K562 (cell line): ENCODE measurements at regions not wholly inside any gene's neighbourhood (a gene's known extent, or its start where the extent isn't known, plus 50 kb on each side); places are given as distances from the start of the nearest gene placed in this dataset.

ENCODE experiments used
- BHLHE40 ChIP-seq: IDR thresholded peaks from 2 replicates; pipeline ENCODE4 v1.6.1; 2011; ENCODE audit warnings: low read length, improper control_type of control experiment
- CBX8 ChIP-seq: fragments of 200-600 bp; sonication (generic); IDR thresholded peaks from 2 replicates; pipeline ENCODE4 v1.6.1; 2012; ENCODE audit warnings: borderline replicate concordance, mixed run types, low read depth, mild to moderate bottlenecking, moderate library complexity, mixed read lengths, low read length, control low read depth, inconsistent platforms; ENCODE audit not compliant: poor library complexity, severe bottlenecking; ENCODE audit errors: extremely low read depth
- CHD4 ChIP-seq: fragments of 200-600 bp; sonication (generic); IDR thresholded peaks from 3 replicates; pipeline ENCODE4 v1.6.1; 2012; ENCODE audit warnings: low read depth, mild to moderate bottlenecking, mixed read lengths, low read length, inconsistent platforms; ENCODE audit not compliant: insufficient read depth, insufficient replicate concordance, poor library complexity, severe bottlenecking
- ELK1 ChIP-seq: sonication (generic); formaldehyde crosslinking; IDR thresholded peaks from 2 replicates; pipeline ENCODE4 v1.8.1; 2022; ENCODE audit warnings: missing genetic modification reagents
- HDAC2 ChIP-seq: fragments of 450-650 bp; IDR thresholded peaks from 2 replicates; pipeline ENCODE4 v1.6.1; 2016; ENCODE audit warnings: mild to moderate bottlenecking
- MAZ ChIP-seq, 2 experiments: fragments of 450-650 bp in 1 of 2; sonication (generic) in 1 of 2; formaldehyde crosslinking; IDR thresholded peaks in 1 of 2; conservative IDR thresholded peaks in 1 of 2; 2 replicates each; pipeline versions ENCODE4 v1.4.0 to v1.5.0; 2020; ENCODE audit warnings: mild to moderate bottlenecking in 1 of 2, missing genetic modification reagents in 1 of 2
- MYC ChIP-seq, 2 experiments: fragments of 250-450 bp in 1 of 2; sonication (Bioruptor Pico) in 1 of 2; IDR thresholded peaks; 2 replicates each; pipeline versions ENCODE4 v1.5.1 to v1.6.1; 2012 to 2021; ENCODE audit warnings: low read depth in 2 of 2, borderline replicate concordance in 1 of 2, improper control_type of control experiment in 1 of 2, low read length in 1 of 2, mild to moderate bottlenecking in 1 of 2, moderate library complexity in 1 of 2
- NEUROD1 ChIP-seq: fragments of 150-350 bp; IDR thresholded peaks from 2 replicates; pipeline ENCODE4 v1.6.1; 2014; ENCODE audit warnings: borderline replicate concordance, low read length, low read depth; ENCODE audit not compliant: partially characterized antibody
- NR2C2 ChIP-seq, 2 experiments: fragments of 200-800 bp in 1 of 2; sonication (Bioruptor generic) in 1 of 2; sonication (generic) in 1 of 2; formaldehyde crosslinking in 1 of 2; IDR thresholded peaks; 2 replicates each; pipeline versions ENCODE4 v1.6.1 to v1.8.0; 2016 to 2022; ENCODE audit warnings: mild to moderate bottlenecking in 1 of 2, missing compliant biosample characterization in 1 of 2, missing genetic modification characterization in 1 of 2, missing genetic modification reagents in 1 of 2
- POLR2A ChIP-seq: fragments of 450-650 bp; conservative IDR thresholded peaks from 2 replicates; pipeline ENCODE4 v1.6.1; 2016
- PRDM10 ChIP-seq: fragments of 450-650 bp; IDR thresholded peaks from 2 replicates; pipeline ENCODE4 v1.6.1; 2018; ENCODE audit not compliant: partially characterized antibody
- TAF1 ChIP-seq: IDR thresholded peaks from 2 replicates; pipeline ENCODE4 v1.6.1; 2011; ENCODE audit warnings: mild to moderate bottlenecking, low read length, moderate library complexity; ENCODE audit not compliant: insufficient read depth, control insufficient read depth, severe bottlenecking; ENCODE audit errors: extremely low read depth
- TEAD4 ChIP-seq, 2 experiments: sonication (generic) in 1 of 2; formaldehyde crosslinking in 1 of 2; IDR thresholded peaks; 2 replicates each; pipeline versions ENCODE4 v1.6.1 to v1.8.0; 2012 to 2022; ENCODE audit warnings: borderline replicate concordance in 1 of 2, inconsistent platforms in 1 of 2, low read length in 1 of 2, mild to moderate bottlenecking in 1 of 2, missing genetic modification reagents in 1 of 2
- USF2 ChIP-seq: sonication (generic); formaldehyde crosslinking; IDR thresholded peaks from 2 replicates; pipeline ENCODE4 v1.5.0; 2020; ENCODE audit warnings: missing genetic modification reagents

GRCh38 chr5:152990217-152990616 lies 500.3 kb upstream of the GRIA1 start:
- TF ChIP-seq POLR2A (no peak), CBX8 (no peak), PRDM10 (no peak), MAZ (CRISPR knock-in tag; conservative IDR thresholded peaks at IDR 0.05 in 1 of 2, IDR thresholded peaks at IDR 0.05 in 1 of 2) (no peak), NEUROD1 (no peak), TAF1 (no peak), ELK1 (CRISPR knock-in tag) (no peak), CHD4 (no peak), USF2 (CRISPR knock-in tag) (no peak), TEAD4 (IDR thresholded peaks at IDR 0.05; ENCODE audit: low read length) (no peak), TEAD4 (CRISPR knock-in tag; IDR thresholded peaks at IDR 0.05; ENCODE audit: borderline replicate concordance) (no peak), NR2C2 (CRISPR knock-in tag; IDR thresholded peaks at IDR 0.05) (no peak), NR2C2 (tag; IDR thresholded peaks at IDR 0.05) (no peak), MYC (IDR thresholded peaks at IDR 0.05; ENCODE audit: low read depth, low read length) (no peak), MYC (CRISPR knock-in tag; IDR thresholded peaks at IDR 0.05; ENCODE audit: borderline replicate concordance, low read depth) (no peak), BHLHE40 (no peak), HDAC2 (no peak)
